Epithelial cell of proximal tubule (primary cell): ENCODE measurements at regions not wholly inside any gene's neighbourhood (a gene's known extent, or its start where the extent isn't known, plus 50 kb on each side); places are given as distances from the start of the nearest gene placed in this dataset.

ENCODE experiments used
- DNase-seq: peaks from one replicate; pipeline ENCODE4 v3.0.0-alpha.2; 2011; ENCODE audit warnings: low read depth
- H3K4me3 ChIP-seq: 2 replicates; pipeline ENCODE4 v1.5.1; 2011; ENCODE audit warnings: low read depth, mild to moderate bottlenecking, low read length
- CTCF ChIP-seq: conservative IDR thresholded peaks from 2 replicates; pipeline ENCODE4 v1.5.1; 2012; ENCODE audit warnings: low read depth, mild to moderate bottlenecking, low read length

- no peak overlapping the region for H3K4me3 ChIP-seq
- TF ChIP-seq CTCF: no peak
- no peak for DNase-seq
Measured at GRCh38 chr18:10343778-10344177, 110.7 kb upstream of the APCDD1 start.

GRCh38 chr18:10346749-10347415 lies 107.6 kb upstream of the APCDD1 start:
- no peak for DNase-seq
- no peak overlapping the region for H3K4me3 ChIP-seq
- TF ChIP-seq CTCF: no peak

GRCh38 chr18:10349561-10349960 lies 104.9 kb upstream of the APCDD1 start:
- no peak overlapping the region for H3K4me3 ChIP-seq
- DNase-seq: no peak
- TF ChIP-seq CTCF: no peak

GRCh38 chr18:10350661-10351060 lies 103.8 kb upstream of the APCDD1 start:
- TF ChIP-seq CTCF: no peak
- DNase-seq: no peak
- no peak overlapping the region for H3K4me3 ChIP-seq

- H3K4me3 ChIP-seq: no peak overlapping the region
- no peak for TF ChIP-seq CTCF
- no peak for DNase-seq
Measured at GRCh38 chr18:10351219-10351818, 103.1 kb upstream of the APCDD1 start.

- no peak for DNase-seq
- TF ChIP-seq CTCF: no peak
- H3K4me3 ChIP-seq: no peak overlapping the region
Measured at GRCh38 chr18:10351858-10352257, 102.6 kb upstream of the APCDD1 start.

- TF ChIP-seq CTCF: no peak
- no peak overlapping the region for H3K4me3 ChIP-seq
- no peak for DNase-seq
Measured at GRCh38 chr18:10352671-10353070, 101.8 kb upstream of the APCDD1 start.
